Stimulated activated CD8-positive, alpha-beta memory T cell treated with anti-CD3 and anti-CD28 coated beads, Interleukin-4, amount 100 ng/mL, for 4 hours (primary cell): ENCODE measurements at regions not wholly inside any gene's neighbourhood (a gene's known extent, or its start where the extent isn't known, plus 50 kb on each side); places are given as distances from the start of the nearest gene placed in this dataset.

Source experiments
- DNase-seq, 2 donors: peaks; one replicate each; pipeline ENCODE4 v3.0.0-alpha.2; 2020; ENCODE audit warnings: low read depth in 2 of 2, low spot score in 1 of 2

GRCh38 chr6:164178679-164179332 lies 764.3 kb downstream of the QKI start:
- no peak for DNase-seq

GRCh38 chr6:164169355-164169754 lies 754.8 kb downstream of the QKI start:
- no peak for DNase-seq

- DNase-seq: no peak
These were observed 754.1 kb downstream of the QKI start for GRCh38 chr6:164168595-164168994.

GRCh38 chr6:164167873-164168405 lies 753.4 kb downstream of the QKI start:
- no peak for DNase-seq

- no peak for DNase-seq
These were observed 752.5 kb downstream of the QKI start for GRCh38 chr6:164166996-164167395.

GRCh38 chr6:164166515-164166914 lies 752.0 kb downstream of the QKI start:
- no peak for DNase-seq

GRCh38 chr6:164164876-164165275 lies 750.4 kb downstream of the QKI start:
- no peak for DNase-seq

- DNase-seq: no peak
These were observed 748.7 kb downstream of the QKI start for GRCh38 chr6:164163239-164163638.

GRCh38 chr6:164159061-164159460 lies 744.5 kb downstream of the QKI start:
- no peak for DNase-seq

GRCh38 chr6:164154588-164154987 lies 740.1 kb downstream of the QKI start:
- DNase-seq: no peak

GRCh38 chr6:164152611-164153010 lies 738.1 kb downstream of the QKI start:
- no peak for DNase-seq

- DNase-seq: no peak
These were observed 736.9 kb downstream of the QKI start for GRCh38 chr6:164151161-164152120.

- no peak for DNase-seq
These were observed 735.7 kb downstream of the QKI start for GRCh38 chr6:164150232-164150631.

GRCh38 chr6:164148788-164149187 lies 734.3 kb downstream of the QKI start:
- no peak for DNase-seq

GRCh38 chr6:164144316-164144715 lies 729.8 kb downstream of the QKI start:
- DNase-seq: no peak

- no peak for DNase-seq
These were observed 727.8 kb downstream of the QKI start for GRCh38 chr6:164142322-164142721.

- DNase-seq: no peak
These were observed 721.1 kb downstream of the QKI start for GRCh38 chr6:164135511-164136132.

- DNase-seq: no peak
These were observed 718.6 kb downstream of the QKI start for GRCh38 chr6:164133095-164133494.

GRCh38 chr6:164130585-164130984 lies 716.1 kb downstream of the QKI start:
- no peak for DNase-seq

- no peak for DNase-seq
These were observed 715.6 kb downstream of the QKI start for GRCh38 chr6:164130151-164130550.

- DNase-seq: no peak
These were observed 714.7 kb downstream of the QKI start for GRCh38 chr6:164129218-164129617.

- DNase-seq: no peak
These were observed 713.6 kb downstream of the QKI start for GRCh38 chr6:164128101-164128500.
